ENCODE measurements at regions not wholly inside any gene's neighbourhood (a gene's known extent, or its start where the extent isn't known, plus 50 kb on each side); places are given as distances from the start of the nearest gene placed in this dataset.
"Not testable (repeated sequence)": the region's sequence is repeated elsewhere in the genome, so short reads cannot be mapped to it uniquely, and the experiment has no call there.

GRCh38 chr5:125222597-125223240 lies 476.3 kb upstream of the ZNF608 start:
- no peak for DNase-seq

- no peak for DNase-seq
Observed at GRCh38 chr5:125225424-125225823, 479.0 kb upstream of the ZNF608 start.

GRCh38 chr5:125226825-125227224 lies 480.4 kb upstream of the ZNF608 start:
- no peak for DNase-seq

GRCh38 chr5:125227333-125228095 lies 481.1 kb upstream of the ZNF608 start:
- DNase-seq: peak; percentile 53

GRCh38 chr5:125228363-125229070 lies 482.1 kb upstream of the ZNF608 start:
- DNase-seq: peak; percentile 78

- no peak for DNase-seq
Observed at GRCh38 chr5:125229556-125229955, 483.1 kb upstream of the ZNF608 start.

- peak; percentile 21 for DNase-seq
Observed at GRCh38 chr5:125232779-125233230, 486.4 kb upstream of the ZNF608 start.

GRCh38 chr5:125233944-125234343 lies 487.5 kb upstream of the ZNF608 start:
- no peak for DNase-seq

- DNase-seq: peak; percentile 12
Observed at GRCh38 chr5:125236007-125236406, 489.6 kb upstream of the ZNF608 start.

- DNase-seq: no peak
Observed at GRCh38 chr5:125236981-125237380, 490.5 kb upstream of the ZNF608 start.

- no peak for DNase-seq
Observed at GRCh38 chr5:125244531-125244930, 498.1 kb upstream of the ZNF608 start.

- peak; percentile 64 for DNase-seq
Observed at GRCh38 chr5:125245216-125245615, 498.8 kb upstream of the ZNF608 start.

- no peak for DNase-seq
Observed at GRCh38 chr5:125249400-125249799, 503.0 kb upstream of the ZNF608 start.

GRCh38 chr5:125251703-125252102 lies 505.3 kb upstream of the ZNF608 start:
- no peak for DNase-seq

- not testable (repeated sequence) for DNase-seq
Observed at GRCh38 chr5:125253634-125254033, 507.2 kb upstream of the ZNF608 start.

GRCh38 chr5:125254267-125254666 lies 507.8 kb upstream of the ZNF608 start:
- DNase-seq: no peak

GRCh38 chr5:125256296-125256695 lies 509.9 kb upstream of the ZNF608 start:
- peak; percentile 24 for DNase-seq

- peak; percentile 95 for DNase-seq
Observed at GRCh38 chr5:125257057-125257972, 510.9 kb upstream of the ZNF608 start.

GRCh38 chr5:125257997-125258396 lies 511.6 kb upstream of the ZNF608 start:
- no peak for DNase-seq

- DNase-seq: peak; percentile 58
Observed at GRCh38 chr5:125258615-125259014, 512.2 kb upstream of the ZNF608 start.

GRCh38 chr5:125261505-125262250 lies 515.2 kb upstream of the ZNF608 start:
- DNase-seq: no peak

GRCh38 chr5:125262782-125263181 lies 516.3 kb upstream of the ZNF608 start:
- no peak for DNase-seq
